ENCODE measurements at regions not wholly inside any gene's neighbourhood (a gene's known extent, or its start where the extent isn't known, plus 50 kb on each side); places are given as distances from the start of the nearest gene placed in this dataset.

DNA sequence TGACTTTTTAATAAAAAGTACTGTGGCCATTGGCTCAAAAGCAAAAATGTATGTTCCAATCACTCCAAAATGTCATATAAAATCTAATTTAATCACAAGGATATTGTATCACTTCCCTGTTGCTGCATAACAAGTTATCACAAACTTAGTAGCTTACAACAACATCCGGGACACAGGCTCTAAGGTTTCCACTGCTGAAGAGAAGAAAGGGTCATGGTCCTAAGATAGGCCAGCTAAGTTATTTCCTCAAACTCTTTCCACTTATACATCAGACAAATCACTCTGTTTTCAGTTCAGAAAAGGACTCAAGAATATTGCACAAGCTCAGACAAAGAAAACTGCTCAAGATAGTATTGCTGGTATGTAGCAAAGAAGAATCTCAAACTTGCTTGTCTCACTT lies 78.5 kb upstream of the SULT1C3 start:
- TF ChIP-seq, protein P1, sequence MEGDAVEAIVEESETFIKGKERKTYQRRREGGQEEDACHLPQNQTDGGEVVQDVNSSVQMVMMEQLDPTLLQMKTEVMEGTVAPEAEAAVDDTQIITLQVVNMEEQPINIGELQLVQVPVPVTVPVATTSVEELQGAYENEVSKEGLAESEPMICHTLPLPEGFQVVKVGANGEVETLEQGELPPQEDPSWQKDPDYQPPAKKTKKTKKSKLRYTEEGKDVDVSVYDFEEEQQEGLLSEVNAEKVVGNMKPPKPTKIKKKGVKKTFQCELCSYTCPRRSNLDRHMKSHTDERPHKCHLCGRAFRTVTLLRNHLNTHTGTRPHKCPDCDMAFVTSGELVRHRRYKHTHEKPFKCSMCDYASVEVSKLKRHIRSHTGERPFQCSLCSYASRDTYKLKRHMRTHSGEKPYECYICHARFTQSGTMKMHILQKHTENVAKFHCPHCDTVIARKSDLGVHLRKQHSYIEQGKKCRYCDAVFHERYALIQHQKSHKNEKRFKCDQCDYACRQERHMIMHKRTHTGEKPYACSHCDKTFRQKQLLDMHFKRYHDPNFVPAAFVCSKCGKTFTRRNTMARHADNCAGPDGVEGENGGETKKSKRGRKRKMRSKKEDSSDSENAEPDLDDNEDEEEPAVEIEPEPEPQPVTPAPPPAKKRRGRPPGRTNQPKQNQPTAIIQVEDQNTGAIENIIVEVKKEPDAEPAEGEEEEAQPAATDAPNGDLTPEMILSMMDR (conservative IDR thresholded peaks at IDR 0.05; ENCODE audit: low read depth, low read length), result no peak
- TF ChIP-seq EZH2 (IDR thresholded peaks at IDR 0.05; ENCODE audit: borderline replicate concordance, low read depth, low read length, poor library complexity, severe bottlenecking), result no peak

All from A673 (cell line).